CD8-positive, alpha-beta memory T cell (primary cell): ENCODE measurements at regions not wholly inside any gene's neighbourhood (a gene's known extent, or its start where the extent isn't known, plus 50 kb on each side); places are given as distances from the start of the nearest gene placed in this dataset.
"Not testable (repeated sequence)": the region's sequence is repeated elsewhere in the genome, so short reads cannot be mapped to it uniquely, and the experiment has no call there.

Experiments used
- CTCF ChIA-PET: fragments of 350-600 bp; sonication (Branson Sonifier 250); formaldehyde crosslinking; loops from one replicate; lab custom pipeline; 2021; ENCODE audit warnings: antibody characterized with exemption; lab: Charles Lee
- POLR2A ChIA-PET: fragments of 350-600 bp; sonication (Branson Sonifier 250); formaldehyde crosslinking; loops from one replicate; lab custom pipeline; 2021; ENCODE audit warnings: antibody characterized with exemption; lab: Charles Lee
- DNase-seq, 5 donors: peaks; one replicate each; pipeline versions ENCODE4 v3.0.0 to v3.0.0-alpha.2; 2020 to 2022; ENCODE audit warnings: mixed read lengths in 1 of 5
- H3K27ac ChIP-seq: one replicate; pipeline ENCODE4 v1.7.0; 2013; ENCODE audit warnings: low read depth, mild to moderate bottlenecking, low read length, moderate library complexity
- H3K27me3 ChIP-seq: 2 replicates; pipeline ENCODE4 v1.7.0; 2013; ENCODE audit warnings: low read length, mild to moderate bottlenecking; ENCODE audit not compliant: insufficient read depth, poor library complexity, severe bottlenecking
- H3K36me3 ChIP-seq: 2 replicates; pipeline ENCODE4 v1.7.0; 2013; ENCODE audit warnings: mild to moderate bottlenecking, low read length, moderate library complexity; ENCODE audit not compliant: insufficient read depth
- H3K4me1 ChIP-seq: 2 replicates; pipeline ENCODE4 v1.7.0; 2013; ENCODE audit warnings: mild to moderate bottlenecking, low read length, moderate library complexity; ENCODE audit not compliant: insufficient read depth
- H3K4me3 ChIP-seq: 2 replicates; pipeline ENCODE4 v1.7.0; 2013; ENCODE audit warnings: mild to moderate bottlenecking, low read length
- H3K9me3 ChIP-seq: 2 replicates; pipeline ENCODE4 v1.7.0; 2013; ENCODE audit warnings: mild to moderate bottlenecking, low read length
- H3K27ac Mint-ChIP-seq, 8 donors: one replicate each; pipeline ENCODE4 v1.8.0; 2020 to 2021; ENCODE audit warnings: mixed read lengths in 8 of 8, mild to moderate bottlenecking in 6 of 8, inconsistent platforms in 3 of 8, moderate library complexity in 3 of 8
- H3K27me3 Mint-ChIP-seq, 2 donors: one replicate each; pipeline ENCODE4 v1.8.0; 2020 to 2021; ENCODE audit warnings: mixed read lengths in 2 of 2, mild to moderate bottlenecking in 1 of 2, moderate library complexity in 1 of 2
- H3K36me3 Mint-ChIP-seq, 3 donors: one replicate each; pipeline ENCODE4 v1.8.0; 2020 to 2021; ENCODE audit warnings: mixed read lengths in 3 of 3, inconsistent platforms in 1 of 3, mild to moderate bottlenecking in 1 of 3
- H3K4me1 Mint-ChIP-seq, 3 donors: one replicate each; pipeline ENCODE4 v1.8.0; 2020 to 2021; ENCODE audit warnings: mixed read lengths in 3 of 3, inconsistent platforms in 1 of 3, mild to moderate bottlenecking in 1 of 3
- H3K4me3 Mint-ChIP-seq, 7 donors: one replicate each; pipeline ENCODE4 v1.8.0; 2020 to 2021; ENCODE audit warnings: mixed read lengths in 7 of 7, mild to moderate bottlenecking in 6 of 7, moderate library complexity in 4 of 7, inconsistent platforms in 2 of 7
- H3K9me3 Mint-ChIP-seq, 5 donors: one replicate each; pipeline ENCODE4 v1.8.0; 2020 to 2022; ENCODE audit warnings: mixed read lengths in 5 of 5, mild to moderate bottlenecking in 3 of 5, moderate library complexity in 2 of 5, inconsistent platforms in 1 of 5

DNA sequence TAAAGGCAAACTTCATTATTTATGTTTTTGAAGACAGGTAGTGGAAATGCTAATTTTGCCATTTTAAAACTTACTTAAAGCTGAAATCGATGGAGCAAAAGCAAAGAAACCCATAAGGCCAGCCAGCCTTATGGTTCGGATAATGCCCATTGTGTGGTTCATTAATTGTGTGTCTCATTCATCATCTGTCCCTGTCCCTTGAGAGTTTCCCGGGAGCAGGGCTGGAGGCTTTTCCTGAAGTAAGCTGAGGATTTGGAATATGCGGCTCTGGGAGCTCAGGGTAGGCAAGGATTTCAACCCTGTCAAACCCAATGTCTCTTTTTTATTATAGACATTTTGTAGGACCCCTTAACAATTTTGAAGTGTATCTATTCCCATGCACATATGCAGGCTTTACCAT lies 790.0 kb upstream of the KIRREL3 start:
- H3K9me3 Mint-ChIP-seq: no peaks in the 10 kb centered on the region
- CTCF ChIA-PET: no interaction called here
- H3K27me3 Mint-ChIP-seq: peaks cover 2 to 6% of the 10 kb centered on the region in 2 donors
- no peaks in the 10 kb centered on the region for H3K4me1 Mint-ChIP-seq
- no peak overlapping the region for H3K4me3 ChIP-seq
- no peaks in the 10 kb centered on the region for H3K4me1 ChIP-seq
- no peak overlapping the region for H3K27ac Mint-ChIP-seq
- H3K27ac ChIP-seq: no peak overlapping the region
- no peaks in the 10 kb centered on the region for H3K36me3 Mint-ChIP-seq
- no peaks in the 10 kb centered on the region for H3K27me3 ChIP-seq
- no peaks in the 10 kb centered on the region for H3K9me3 ChIP-seq
- no peak overlapping the region for H3K4me3 Mint-ChIP-seq
- H3K36me3 ChIP-seq: no peaks in the 10 kb centered on the region
- DNase-seq: no peak
- POLR2A ChIA-PET: no interaction called here

DNA sequence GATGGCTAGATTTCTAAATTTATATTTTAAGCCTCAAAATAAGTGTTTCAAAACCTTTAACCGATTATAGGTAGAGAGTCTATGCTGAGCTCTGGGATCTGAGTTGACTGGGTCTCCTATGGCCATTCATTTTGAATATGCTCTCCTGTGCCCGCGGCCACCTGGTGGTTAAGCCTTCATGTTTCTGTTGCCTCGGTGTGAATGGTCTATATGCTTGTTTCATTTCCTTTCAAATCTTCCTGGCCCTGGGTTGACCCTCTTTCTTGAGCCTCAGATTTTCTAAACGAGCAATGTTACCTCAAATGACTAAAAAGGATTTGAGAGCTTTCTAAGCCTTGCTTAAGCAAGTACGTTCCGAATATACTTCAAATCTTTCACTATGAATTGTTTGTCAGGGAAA lies 789.4 kb upstream of the KIRREL3 start:
- Histone ChIP-seq H3K27ac (no peak overlapping the region), H3K4me1 (no peaks in the 10 kb centered on the region), H3K4me3 (no peak overlapping the region), H3K27me3 (no peaks in the 10 kb centered on the region), H3K36me3 (no peaks in the 10 kb centered on the region), H3K9me3 (no peaks in the 10 kb centered on the region)
- POLR2A ChIA-PET: no interaction called here
- Mint-ChIP-seq H3K9me3 (no peaks in the 10 kb centered on the region), H3K36me3 (no peaks in the 10 kb centered on the region), H3K27me3 (peaks cover 2 to 11% of the 10 kb centered on the region in 2 donors), H3K4me3 (no peak overlapping the region), H3K4me1 (no peaks in the 10 kb centered on the region), H3K27ac (no peak overlapping the region)
- CTCF ChIA-PET: interaction anchor here (0.5 kb wide), 1 partner anchor 10 kb away, joined by 3 read pairs; no protein-coding TSS in a partner anchor
- no peak for DNase-seq

DNA sequence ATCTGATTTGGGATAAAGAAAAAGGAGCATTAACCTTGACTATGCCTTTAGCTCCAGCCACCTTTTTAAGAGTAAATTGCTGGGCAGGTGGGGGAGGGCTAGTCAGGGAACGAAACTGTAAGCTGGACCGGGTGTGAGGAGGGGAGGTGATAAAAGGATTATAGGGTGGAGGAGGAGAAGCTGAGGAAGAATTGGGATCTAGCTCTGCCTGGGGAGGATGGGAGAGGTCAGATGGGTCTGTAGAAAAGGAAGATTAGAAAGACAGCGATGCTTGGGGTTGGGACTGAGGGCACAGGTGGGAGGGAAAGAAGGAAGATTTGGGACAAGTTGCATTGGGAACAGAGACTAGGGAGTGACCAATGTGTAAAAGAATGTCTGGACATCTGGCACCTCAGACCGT lies 772.4 kb upstream of the KIRREL3 start:
- H3K4me3 ChIP-seq, H3K27ac ChIP-seq, CTCF ChIA-PET, H3K27ac Mint-ChIP-seq, H3K4me1 Mint-ChIP-seq, H3K4me3 Mint-ChIP-seq, H3K9me3 Mint-ChIP-seq, DNase-seq, H3K27me3 Mint-ChIP-seq, H3K9me3 ChIP-seq, H3K36me3 Mint-ChIP-seq, H3K4me1 ChIP-seq, H3K36me3 ChIP-seq, H3K27me3 ChIP-seq, POLR2A ChIA-PET: not testable (repeated sequence)

DNA sequence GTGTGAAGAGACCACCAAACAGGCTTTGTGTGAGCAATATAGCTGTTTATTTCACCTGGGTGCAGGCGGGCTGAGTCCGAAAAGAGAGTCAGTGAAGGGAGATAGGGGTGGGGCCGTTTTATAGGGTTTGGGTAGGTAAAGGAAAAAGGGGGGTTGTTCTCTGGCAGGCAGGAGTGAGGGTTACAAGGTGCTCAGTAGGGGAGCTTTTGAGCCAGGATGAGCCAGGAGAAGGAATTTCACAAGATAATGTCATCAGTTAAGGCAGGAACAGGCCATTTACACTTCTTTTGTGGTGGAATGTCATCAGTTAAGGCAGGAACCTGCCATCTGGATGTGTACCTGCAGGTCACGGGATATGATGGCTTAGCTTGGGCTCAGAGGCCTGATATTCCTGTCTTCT lies 768.4 kb upstream of the KIRREL3 start:
- H3K27me3 ChIP-seq, H3K4me1 Mint-ChIP-seq, CTCF ChIA-PET, H3K36me3 Mint-ChIP-seq, H3K4me1 ChIP-seq, H3K9me3 ChIP-seq, H3K27ac Mint-ChIP-seq, H3K4me3 Mint-ChIP-seq, H3K9me3 Mint-ChIP-seq, H3K27me3 Mint-ChIP-seq, H3K36me3 ChIP-seq, H3K27ac ChIP-seq, H3K4me3 ChIP-seq, POLR2A ChIA-PET, DNase-seq: not testable (repeated sequence)

DNA sequence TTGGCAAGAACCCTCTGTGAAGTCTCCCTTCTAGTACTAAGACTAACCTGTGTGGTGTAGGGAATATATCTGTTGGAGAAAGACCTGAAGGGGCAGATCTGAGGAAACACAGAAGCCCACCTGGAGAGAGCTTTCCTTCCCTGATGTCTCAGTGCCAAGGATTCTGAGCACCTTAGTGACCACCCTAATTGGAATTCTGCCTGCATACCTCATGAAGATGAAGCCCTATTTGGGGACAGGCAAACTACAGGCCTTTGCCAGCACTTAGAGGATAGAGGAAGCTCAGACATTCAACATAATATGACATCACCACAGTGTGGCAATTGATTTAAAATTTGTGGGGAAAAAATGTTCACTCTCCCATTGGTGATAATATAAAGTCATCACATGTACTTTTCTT lies 766.2 kb upstream of the KIRREL3 start:
- Histone ChIP-seq H3K27ac (no peak overlapping the region), H3K4me3 (no peak overlapping the region), H3K27me3 (no peaks in the 10 kb centered on the region), H3K9me3 (no peaks in the 10 kb centered on the region), H3K36me3 (no peaks in the 10 kb centered on the region), H3K4me1 (no peaks in the 10 kb centered on the region)
- no peak overlapping the region for H3K27ac Mint-ChIP-seq
- ChIA-PET CTCF (no interaction called here), POLR2A (no interaction called here)
- H3K4me3 Mint-ChIP-seq: no peak overlapping the region
- no peaks in the 10 kb centered on the region for H3K4me1 Mint-ChIP-seq
- peaks cover 0 to 3% (median 0%) of the 10 kb centered on the region in 5 donors for H3K9me3 Mint-ChIP-seq
- DNase-seq: no peak
- no peaks in the 10 kb centered on the region for H3K36me3 Mint-ChIP-seq
- H3K27me3 Mint-ChIP-seq: peaks cover 2 to 3% of the 10 kb centered on the region in 2 donors

DNA sequence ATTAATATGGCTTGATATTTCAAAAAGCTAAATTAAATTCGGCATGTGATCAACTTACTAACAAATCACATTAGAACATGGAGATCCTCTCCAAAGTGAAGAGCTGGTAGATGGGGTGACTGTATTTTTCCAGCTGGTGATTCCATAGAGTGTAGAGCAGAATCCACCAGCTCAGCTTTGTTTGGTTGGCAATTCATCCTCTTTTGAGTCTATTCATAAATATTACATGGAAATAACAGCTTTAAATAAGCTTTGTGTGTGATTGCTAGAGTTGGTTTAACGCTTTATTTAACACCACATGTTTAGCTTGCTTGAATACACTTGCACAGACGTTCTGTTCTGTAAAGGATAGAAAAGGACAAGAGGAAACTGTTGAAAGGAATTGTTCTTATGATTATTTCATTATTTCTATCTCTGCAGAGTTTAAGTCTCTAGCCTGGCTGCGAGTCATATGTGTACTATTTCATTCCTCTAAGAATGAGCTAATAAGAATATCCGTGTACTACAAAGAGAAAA lies 738.3 kb upstream of the KIRREL3 start:
- H3K36me3 ChIP-seq: no peaks in the 10 kb centered on the region
- Mint-ChIP-seq H3K4me1 (peaks cover 0 to under 1% (median 0%) of the 10 kb centered on the region in 3 donors), H3K4me3 (no peak overlapping the region), H3K27ac (no peak overlapping the region), H3K36me3 (no peaks in the 10 kb centered on the region), H3K9me3 (peaks cover 0 to 1% (median 0%) of the 10 kb centered on the region in 5 donors), H3K27me3 (no peaks in the 10 kb centered on the region)
- DNase-seq: no peak
- POLR2A ChIA-PET: no interaction called here
- CTCF ChIA-PET: no interaction called here
- H3K4me3 ChIP-seq: no peak overlapping the region
- H3K9me3 ChIP-seq: no peaks in the 10 kb centered on the region
- no peaks in the 10 kb centered on the region for H3K27me3 ChIP-seq
- no peak overlapping the region for H3K27ac ChIP-seq
- H3K4me1 ChIP-seq: no peaks in the 10 kb centered on the region

DNA sequence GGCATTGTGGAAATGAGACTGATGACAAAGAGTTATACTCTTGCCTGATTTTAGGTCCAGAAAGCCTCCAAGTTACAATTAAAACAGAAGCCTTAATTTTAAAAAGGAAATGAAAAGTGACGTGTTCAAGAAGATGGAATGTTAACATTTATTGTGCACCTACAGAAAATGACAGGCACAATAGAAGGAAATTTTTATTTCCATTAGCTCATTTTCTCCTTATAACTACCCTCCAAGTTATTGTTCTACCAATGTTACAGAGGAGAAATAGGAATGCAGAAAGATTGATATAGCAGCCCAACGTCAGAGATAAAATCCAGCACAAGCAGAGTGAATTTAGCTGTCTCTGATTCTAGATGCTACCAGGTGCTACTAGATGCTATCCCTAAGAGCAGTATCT lies 736.9 kb upstream of the KIRREL3 start:
- H3K36me3 Mint-ChIP-seq: no peaks in the 10 kb centered on the region

DNA sequence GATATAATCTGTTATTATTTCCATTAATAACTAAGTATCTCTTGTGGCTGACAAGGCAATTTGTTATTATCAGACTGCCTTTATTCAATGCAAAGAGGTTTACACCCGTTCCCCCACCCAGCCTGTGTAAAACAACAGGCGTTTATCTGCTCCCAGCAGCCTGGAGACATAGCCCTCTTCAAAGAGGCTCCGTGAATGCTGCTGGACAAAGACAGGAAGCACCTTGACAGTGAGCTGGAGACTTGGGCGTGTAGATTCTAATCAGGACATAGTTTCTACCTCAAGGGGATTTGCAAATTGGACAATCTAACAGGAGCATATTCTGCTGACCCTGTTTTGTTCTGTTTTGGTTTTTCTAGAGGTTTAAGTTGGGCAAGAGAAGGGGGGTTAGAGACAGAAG lies 733.0 kb upstream of the KIRREL3 start:
- Histone ChIP-seq H3K27ac (no peak overlapping the region), H3K4me3 (no peak overlapping the region), H3K9me3 (no peaks in the 10 kb centered on the region), H3K4me1 (no peaks in the 10 kb centered on the region), H3K36me3 (no peaks in the 10 kb centered on the region), H3K27me3 (no peaks in the 10 kb centered on the region)
- H3K27me3 Mint-ChIP-seq: peaks cover 0 to 4% of the 10 kb centered on the region in 2 donors
- ChIA-PET CTCF (no interaction called here), POLR2A (no interaction called here)
- DNase-seq: no peak
- H3K4me1 Mint-ChIP-seq: peaks cover 0 to 3% (median 0%) of the 10 kb centered on the region in 3 donors
- no peak overlapping the region for H3K27ac Mint-ChIP-seq
- no peak overlapping the region for H3K4me3 Mint-ChIP-seq
- no peaks in the 10 kb centered on the region for H3K9me3 Mint-ChIP-seq
- H3K36me3 Mint-ChIP-seq: no peaks in the 10 kb centered on the region

More for the DNA sequence above, 736.9 kb upstream of the KIRREL3 start:
- Histone ChIP-seq H3K9me3 (no peaks in the 10 kb centered on the region), H3K4me1 (no peaks in the 10 kb centered on the region), H3K27me3 (no peaks in the 10 kb centered on the region), H3K36me3 (no peaks in the 10 kb centered on the region), H3K4me3 (no peak overlapping the region), H3K27ac (no peak overlapping the region)
- H3K9me3 Mint-ChIP-seq: peaks cover 0 to 1% (median 0%) of the 10 kb centered on the region in 5 donors
- H3K4me1 Mint-ChIP-seq: peaks cover 0 to 3% (median 0%) of the 10 kb centered on the region in 3 donors
- no peak overlapping the region for H3K4me3 Mint-ChIP-seq
- ChIA-PET POLR2A (no interaction called here), CTCF (no interaction called here)
- no peaks in the 10 kb centered on the region for H3K27me3 Mint-ChIP-seq
- no peak for DNase-seq
- no peak overlapping the region for H3K27ac Mint-ChIP-seq

DNA sequence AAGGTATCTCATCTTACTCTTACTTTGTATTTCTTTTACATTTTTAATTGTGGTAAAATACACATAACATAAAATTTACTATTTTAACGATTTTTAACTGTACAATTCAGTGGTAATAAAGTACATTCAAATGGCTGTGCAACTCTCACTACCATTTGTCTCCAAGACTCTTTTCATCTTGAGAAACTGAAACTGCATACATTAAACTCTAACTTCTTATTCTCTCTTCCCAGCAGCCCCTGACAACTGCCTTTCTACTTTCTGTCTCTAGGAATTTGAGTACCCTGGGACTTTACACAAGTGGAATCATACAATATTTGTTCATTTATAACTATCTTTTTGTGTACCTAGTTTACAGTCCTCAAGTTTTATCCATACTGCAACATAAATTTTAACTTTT lies 725.8 kb upstream of the KIRREL3 start:
- POLR2A ChIA-PET: no interaction called here

More for the DNA sequence above, 725.8 kb upstream of the KIRREL3 start:
- H3K27me3 Mint-ChIP-seq: peaks cover 0 to 4% of the 10 kb centered on the region in 2 donors
- H3K36me3 Mint-ChIP-seq: no peaks in the 10 kb centered on the region
- no peak overlapping the region for H3K27ac Mint-ChIP-seq
- CTCF ChIA-PET: no interaction called here
- DNase-seq: no peak
- no peaks in the 10 kb centered on the region for H3K9me3 ChIP-seq
- no peaks in the 10 kb centered on the region for H3K36me3 ChIP-seq
- H3K9me3 Mint-ChIP-seq: no peaks in the 10 kb centered on the region
- H3K27ac ChIP-seq: no peak overlapping the region
- H3K4me3 Mint-ChIP-seq: no peak overlapping the region
- H3K4me1 ChIP-seq: no peaks in the 10 kb centered on the region
- H3K4me3 ChIP-seq: no peak overlapping the region
- H3K27me3 ChIP-seq: no peaks in the 10 kb centered on the region
- H3K4me1 Mint-ChIP-seq: no peaks in the 10 kb centered on the region
